Activated gamma-delta T cell (primary cell): ENCODE measurements at regions not wholly inside any gene's neighbourhood (a gene's known extent, or its start where the extent isn't known, plus 50 kb on each side); places are given as distances from the start of the nearest gene placed in this dataset.

Experiments used
- DNase-seq: peaks from one replicate; lab custom pipeline; 2025; lab: John Stamatoyannopoulos, UW

- DNase-seq, result no peak
Measured at GRCh38 chr5:124584991-124585715, 161.3 kb downstream of the ZNF608 start.

GRCh38 chr5:124583469-124584350, 162.7 kb downstream of the ZNF608 start:
- no peak for DNase-seq

- no peak for DNase-seq
Measured at GRCh38 chr5:124582561-124582840, 163.9 kb downstream of the ZNF608 start.

GRCh38 chr5:124581738-124582560, 164.5 kb downstream of the ZNF608 start:
- DNase-seq, result no peak

GRCh38 chr5:124580925-124581737, 165.3 kb downstream of the ZNF608 start:
- DNase-seq, result no peak

- no peak for DNase-seq
Measured at GRCh38 chr5:124580512-124580911, 165.9 kb downstream of the ZNF608 start.

GRCh38 chr5:124576848-124577409, 169.5 kb downstream of the ZNF608 start:
- no peak for DNase-seq

GRCh38 chr5:124575725-124576124, 170.7 kb downstream of the ZNF608 start:
- no peak for DNase-seq

- no peak for DNase-seq
Measured at GRCh38 chr5:124574521-124575436, 171.7 kb downstream of the ZNF608 start.

- DNase-seq, result no peak
Measured at GRCh38 chr5:124572971-124573370, 173.5 kb downstream of the ZNF608 start.

GRCh38 chr5:124570285-124571035, 176.0 kb downstream of the ZNF608 start:
- no peak for DNase-seq

- no peak for DNase-seq
Measured at GRCh38 chr5:124566875-124567450, 179.5 kb downstream of the ZNF608 start.

GRCh38 chr5:124561451-124561850, 185.0 kb downstream of the ZNF608 start:
- DNase-seq, result no peak

- DNase-seq, result no peak
Measured at GRCh38 chr5:124560370-124560769, 186.1 kb downstream of the ZNF608 start.

GRCh38 chr5:124557761-124558160, 188.7 kb downstream of the ZNF608 start:
- no peak for DNase-seq

GRCh38 chr5:124554746-124555578, 191.5 kb downstream of the ZNF608 start:
- no peak for DNase-seq

- DNase-seq, result no peak
Measured at GRCh38 chr5:124553911-124554310, 192.5 kb downstream of the ZNF608 start.

- DNase-seq, result no peak
Measured at GRCh38 chr5:124552526-124552925, 193.9 kb downstream of the ZNF608 start.
